Testis (tissue), 2 donors: ENCODE measurements at regions not wholly inside any gene's neighbourhood (a gene's known extent, or its start where the extent isn't known, plus 50 kb on each side); places are given as distances from the start of the nearest gene placed in this dataset.

Experiments
- POLR2A ChIP-seq: fragments of 450-650 bp; IDR thresholded peaks from one replicate; pipeline ENCODE4 v1.6.1; 2017; ENCODE audit warnings: antibody characterized with exemption, mild to moderate bottlenecking, moderate library complexity
- TF ChIP-seq, protein P1 (sequence below), 3 experiments: fragments of 450-650 bp in 2 of 3; fragments of 200-600 bp in 1 of 3; sonication (generic) in 1 of 3; IDR thresholded peaks; one replicate each; pipeline ENCODE4 v1.5.1; 2016 to 2019; ENCODE audit warnings: antibody characterized with exemption in 3 of 3, mild to moderate bottlenecking in 2 of 3, moderate library complexity in 1 of 3

GRCh38 chr2:231862071-231862470 is 64.1 kb downstream of the NPPC start:
- TF ChIP-seq, protein P1, sequence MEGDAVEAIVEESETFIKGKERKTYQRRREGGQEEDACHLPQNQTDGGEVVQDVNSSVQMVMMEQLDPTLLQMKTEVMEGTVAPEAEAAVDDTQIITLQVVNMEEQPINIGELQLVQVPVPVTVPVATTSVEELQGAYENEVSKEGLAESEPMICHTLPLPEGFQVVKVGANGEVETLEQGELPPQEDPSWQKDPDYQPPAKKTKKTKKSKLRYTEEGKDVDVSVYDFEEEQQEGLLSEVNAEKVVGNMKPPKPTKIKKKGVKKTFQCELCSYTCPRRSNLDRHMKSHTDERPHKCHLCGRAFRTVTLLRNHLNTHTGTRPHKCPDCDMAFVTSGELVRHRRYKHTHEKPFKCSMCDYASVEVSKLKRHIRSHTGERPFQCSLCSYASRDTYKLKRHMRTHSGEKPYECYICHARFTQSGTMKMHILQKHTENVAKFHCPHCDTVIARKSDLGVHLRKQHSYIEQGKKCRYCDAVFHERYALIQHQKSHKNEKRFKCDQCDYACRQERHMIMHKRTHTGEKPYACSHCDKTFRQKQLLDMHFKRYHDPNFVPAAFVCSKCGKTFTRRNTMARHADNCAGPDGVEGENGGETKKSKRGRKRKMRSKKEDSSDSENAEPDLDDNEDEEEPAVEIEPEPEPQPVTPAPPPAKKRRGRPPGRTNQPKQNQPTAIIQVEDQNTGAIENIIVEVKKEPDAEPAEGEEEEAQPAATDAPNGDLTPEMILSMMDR (IDR thresholded peaks at IDR 0.05) = no peak
- TF ChIP-seq POLR2A = no peak
